Thymus (tissue), 11 donors: ENCODE measurements at regions not wholly inside any gene's neighbourhood (a gene's known extent, or its start where the extent isn't known, plus 50 kb on each side); places are given as distances from the start of the nearest gene placed in this dataset.

Experiments
- DNase-seq, 9 donors: peaks; one replicate each; pipeline ENCODE4 v3.0.0-alpha.2; 2013; ENCODE audit warnings: low spot score in 9 of 9, low read depth in 6 of 9, missing footprints in 1 of 9
- H3K27ac ChIP-seq, 2 donors: one replicate each; pipeline ENCODE4 v1.5.1; 2013; ENCODE audit warnings: control low read depth in 1 of 2, low read depth in 1 of 2, low read length in 1 of 2, mild to moderate bottlenecking in 1 of 2, moderate library complexity in 1 of 2
- H3K27me3 ChIP-seq, 2 donors: one replicate each; pipeline ENCODE4 v1.5.1; 2013; ENCODE audit warnings: low read length in 1 of 2; ENCODE audit not compliant: control insufficient read depth in 2 of 2, insufficient read depth in 1 of 2
- H3K36me3 ChIP-seq, 2 donors: one replicate each; pipeline ENCODE4 v1.5.1; 2013; ENCODE audit warnings: low read length in 1 of 2, mild to moderate bottlenecking in 1 of 2, moderate library complexity in 1 of 2; ENCODE audit not compliant: control insufficient read depth in 2 of 2, insufficient read depth in 2 of 2
- H3K4me1 ChIP-seq, 2 donors: one replicate each; pipeline ENCODE4 v1.5.1; 2013; ENCODE audit warnings: low read length in 2 of 2; ENCODE audit not compliant: control insufficient read depth in 2 of 2, insufficient read depth in 2 of 2
- H3K4me3 ChIP-seq, 2 donors: one replicate each; pipeline ENCODE4 v1.5.1; 2013; ENCODE audit warnings: low read length in 2 of 2, control low read depth in 1 of 2, mild to moderate bottlenecking in 1 of 2
- H3K9me3 ChIP-seq, 2 donors: one replicate each; pipeline ENCODE4 v1.5.1; 2013; ENCODE audit warnings: low read length in 1 of 2, mild to moderate bottlenecking in 1 of 2; ENCODE audit not compliant: control insufficient read depth in 2 of 2, insufficient read depth in 1 of 2
- WGBS: extraction: QIAGEN DNeasy Blood & Tissue Kit; methylation state at CpG from one replicate; pipeline ENCODE4 v1.1.7; 2013; 5-methylcytosine and 5-hydroxymethylcytosine counted together
- donor health status: healthy.

- H3K27ac ChIP-seq = no peak overlapping the region
- no peaks in the 10 kb centered on the region for H3K9me3 ChIP-seq
- H3K27me3 ChIP-seq = no peaks in the 10 kb centered on the region
- DNase-seq = no peak
- WGBS = 88% methylated on average over 3 of the region's 3 CpGs
- H3K36me3 ChIP-seq = no peaks in the 10 kb centered on the region
- H3K4me1 ChIP-seq = no peaks in the 10 kb centered on the region
- H3K4me3 ChIP-seq = no peak overlapping the region
Measured at GRCh38 chr10:2425320-2425719, 642.0 kb upstream of the PFKP start.

GRCh38 chr10:2414562-2414961 lies 652.8 kb upstream of the PFKP start:
- no peak for DNase-seq
- no peaks in the 10 kb centered on the region for H3K9me3 ChIP-seq
- no peaks in the 10 kb centered on the region for H3K4me1 ChIP-seq
- H3K27ac ChIP-seq = no peak overlapping the region
- no peaks in the 10 kb centered on the region for H3K27me3 ChIP-seq
- H3K4me3 ChIP-seq = no peak overlapping the region
- 97% methylated on average over 4 of the region's 4 CpGs for WGBS
- H3K36me3 ChIP-seq = no peaks in the 10 kb centered on the region

- 96% methylated on average over 8 of the region's 8 CpGs for WGBS
- Histone ChIP-seq H3K27ac (no peak overlapping the region), H3K27me3 (no peaks in the 10 kb centered on the region), H3K4me1 (no peaks in the 10 kb centered on the region), H3K4me3 (no peak overlapping the region), H3K36me3 (no peaks in the 10 kb centered on the region), H3K9me3 (no peaks in the 10 kb centered on the region)
- no peak for DNase-seq
Measured at GRCh38 chr10:2414039-2414438, 653.3 kb upstream of the PFKP start.

GRCh38 chr10:2410049-2410448 lies 657.3 kb upstream of the PFKP start:
- H3K4me1 ChIP-seq = no peaks in the 10 kb centered on the region
- no peaks in the 10 kb centered on the region for H3K27me3 ChIP-seq
- no peak overlapping the region for H3K27ac ChIP-seq
- H3K36me3 ChIP-seq = no peaks in the 10 kb centered on the region
- H3K4me3 ChIP-seq = no peak overlapping the region
- WGBS = 94% methylated on average over 4 of the region's 4 CpGs
- H3K9me3 ChIP-seq = no peaks in the 10 kb centered on the region
- DNase-seq = no peak

- no peaks in the 10 kb centered on the region for H3K27me3 ChIP-seq
- H3K9me3 ChIP-seq = no peaks in the 10 kb centered on the region
- DNase-seq = no peak
- no peak overlapping the region for H3K4me3 ChIP-seq
- H3K4me1 ChIP-seq = no peaks in the 10 kb centered on the region
- no peaks in the 10 kb centered on the region for H3K36me3 ChIP-seq
- WGBS = 86% methylated on average over 7 of the region's 7 CpGs
- peak overlapping the region in 1 of 2 donors; percentile 11 for H3K27ac ChIP-seq
Measured at GRCh38 chr10:2401459-2401858, 664.1 kb upstream of the ADARB2 start.

- WGBS = 77% methylated on average over 4 of the region's 4 CpGs
- no peak overlapping the region for H3K27ac ChIP-seq
- no peaks in the 10 kb centered on the region for H3K27me3 ChIP-seq
- no peak overlapping the region for H3K4me3 ChIP-seq
- DNase-seq = peak in 1 of 9 donors; percentile 2
- no peaks in the 10 kb centered on the region for H3K4me1 ChIP-seq
- H3K36me3 ChIP-seq = no peaks in the 10 kb centered on the region
- no peaks in the 10 kb centered on the region for H3K9me3 ChIP-seq
Measured at GRCh38 chr10:2399482-2399881, 662.2 kb upstream of the ADARB2 start.

GRCh38 chr10:2392145-2392812 lies 655.0 kb upstream of the ADARB2 start:
- no peaks in the 10 kb centered on the region for H3K27me3 ChIP-seq
- no peak overlapping the region for H3K4me3 ChIP-seq
- no peak for DNase-seq
- H3K27ac ChIP-seq = no peak overlapping the region
- H3K4me1 ChIP-seq = no peaks in the 10 kb centered on the region
- H3K9me3 ChIP-seq = no peaks in the 10 kb centered on the region
- 77% methylated on average over 5 of the region's 6 CpGs for WGBS
- H3K36me3 ChIP-seq = no peaks in the 10 kb centered on the region

- no peak overlapping the region for H3K27ac ChIP-seq
- H3K4me1 ChIP-seq = no peaks in the 10 kb centered on the region
- 71% methylated on average over 3 of the region's 3 CpGs for WGBS
- no peaks in the 10 kb centered on the region for H3K27me3 ChIP-seq
- no peaks in the 10 kb centered on the region for H3K36me3 ChIP-seq
- DNase-seq = no peak
- peaks cover 0 to 8% of the 10 kb centered on the region in 2 donors for H3K9me3 ChIP-seq
- no peak overlapping the region for H3K4me3 ChIP-seq
Measured at GRCh38 chr10:2387672-2388071, 650.3 kb upstream of the ADARB2 start.

GRCh38 chr10:2387261-2387660 lies 649.9 kb upstream of the ADARB2 start:
- H3K27me3 ChIP-seq = no peaks in the 10 kb centered on the region
- no peak for DNase-seq
- no peaks in the 10 kb centered on the region for H3K4me1 ChIP-seq
- H3K9me3 ChIP-seq = peaks cover 0 to 8% of the 10 kb centered on the region in 2 donors
- 82% methylated on average over 8 of the region's 8 CpGs for WGBS
- H3K27ac ChIP-seq = no peak overlapping the region
- H3K36me3 ChIP-seq = no peaks in the 10 kb centered on the region
- no peak overlapping the region for H3K4me3 ChIP-seq
